ENCODE measurements at regions not wholly inside any gene's neighbourhood (a gene's known extent, or its start where the extent isn't known, plus 50 kb on each side); places are given as distances from the start of the nearest gene placed in this dataset.

DNA sequence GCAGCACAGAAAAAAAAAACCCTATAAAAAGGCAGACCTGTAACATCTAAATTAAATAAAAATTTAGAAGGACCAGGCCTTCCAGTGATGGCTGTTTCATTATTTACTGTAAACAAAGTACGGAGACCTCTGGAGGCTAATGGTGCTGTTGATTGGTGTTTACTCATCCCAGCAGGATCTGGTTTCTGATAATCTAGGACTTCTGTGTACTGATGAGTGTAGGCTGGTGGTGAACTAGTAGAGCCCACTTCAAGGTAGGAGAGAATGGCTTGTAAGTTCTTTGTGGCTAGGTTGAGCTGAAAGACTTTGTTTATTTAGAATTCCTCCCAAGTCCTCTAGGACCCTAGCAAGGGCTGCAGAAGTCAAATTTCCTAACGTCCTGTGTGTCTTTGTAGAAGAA is 398.1 kb upstream of the PITX2 start:
- no peaks in the 10 kb centered on the region for H3K4me1 ChIP-seq (ENCODE audit: control insufficient read depth in 2 of 3, insufficient read depth in 2 of 3, low read depth in 1 of 3, low read length in 3 of 3)
- no peaks in the 10 kb centered on the region for H3K9me3 ChIP-seq (ENCODE audit: control insufficient read depth in 2 of 3, insufficient read depth in 1 of 3, low read length in 3 of 3)
- TF ChIP-seq, protein P1, sequence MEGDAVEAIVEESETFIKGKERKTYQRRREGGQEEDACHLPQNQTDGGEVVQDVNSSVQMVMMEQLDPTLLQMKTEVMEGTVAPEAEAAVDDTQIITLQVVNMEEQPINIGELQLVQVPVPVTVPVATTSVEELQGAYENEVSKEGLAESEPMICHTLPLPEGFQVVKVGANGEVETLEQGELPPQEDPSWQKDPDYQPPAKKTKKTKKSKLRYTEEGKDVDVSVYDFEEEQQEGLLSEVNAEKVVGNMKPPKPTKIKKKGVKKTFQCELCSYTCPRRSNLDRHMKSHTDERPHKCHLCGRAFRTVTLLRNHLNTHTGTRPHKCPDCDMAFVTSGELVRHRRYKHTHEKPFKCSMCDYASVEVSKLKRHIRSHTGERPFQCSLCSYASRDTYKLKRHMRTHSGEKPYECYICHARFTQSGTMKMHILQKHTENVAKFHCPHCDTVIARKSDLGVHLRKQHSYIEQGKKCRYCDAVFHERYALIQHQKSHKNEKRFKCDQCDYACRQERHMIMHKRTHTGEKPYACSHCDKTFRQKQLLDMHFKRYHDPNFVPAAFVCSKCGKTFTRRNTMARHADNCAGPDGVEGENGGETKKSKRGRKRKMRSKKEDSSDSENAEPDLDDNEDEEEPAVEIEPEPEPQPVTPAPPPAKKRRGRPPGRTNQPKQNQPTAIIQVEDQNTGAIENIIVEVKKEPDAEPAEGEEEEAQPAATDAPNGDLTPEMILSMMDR (IDR thresholded peaks at IDR 0.05; ENCODE audit: borderline replicate concordance, extremely low read depth, insufficient read depth), result no peak
- intact Hi-C loops (cut with DNase I), result no loop called here
- H3K27me3 ChIP-seq (ENCODE audit: control insufficient read depth, insufficient read depth, low read length), result no peaks in the 10 kb centered on the region
- DNase-seq (no peak), FAIRE-seq (no peak)
- no peak overlapping the region for H3K9ac ChIP-seq (ENCODE audit: low read length in 3 of 3)
- H3K36me3 ChIP-seq (ENCODE audit: control insufficient read depth in 2 of 3, insufficient read depth in 3 of 3, low read length in 3 of 3), result no peaks in the 10 kb centered on the region
- no peak overlapping the region for H3K27ac ChIP-seq (ENCODE audit: low read depth in 2 of 2, low read length in 2 of 2)
- no peak overlapping the region for H3K4me3 ChIP-seq (ENCODE audit: low read length in 3 of 3)

DNA sequence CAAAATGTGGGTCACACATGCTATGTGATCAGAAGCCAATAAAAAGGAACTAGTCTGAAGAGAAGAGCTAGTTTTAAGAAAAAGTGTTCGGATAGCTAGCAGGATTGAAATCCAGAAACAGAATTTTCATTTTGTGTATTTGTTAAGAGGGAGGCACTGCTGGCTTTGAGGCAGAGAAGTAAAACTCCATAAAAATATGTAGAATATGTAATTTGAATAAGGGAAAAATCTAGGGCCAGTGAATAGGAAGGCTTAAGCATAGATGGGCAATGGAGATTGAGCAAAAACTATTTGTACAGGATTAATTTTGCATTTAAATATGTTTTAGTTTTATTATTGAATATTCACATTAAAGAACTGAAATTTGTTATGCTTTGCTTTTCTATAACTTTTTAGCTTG is 399.9 kb upstream of the PITX2 start:
- H3K4me1 ChIP-seq (ENCODE audit: control insufficient read depth in 2 of 3, insufficient read depth in 2 of 3, low read depth in 1 of 3, low read length in 3 of 3), result no peaks in the 10 kb centered on the region
- H3K4me3 ChIP-seq (ENCODE audit: low read length in 3 of 3), result no peak overlapping the region
- TF ChIP-seq, protein P1 (IDR thresholded peaks at IDR 0.05; ENCODE audit: borderline replicate concordance, extremely low read depth, insufficient read depth), result no peak
- no peak overlapping the region for H3K9ac ChIP-seq (ENCODE audit: low read length in 3 of 3)
- no peaks in the 10 kb centered on the region for H3K36me3 ChIP-seq (ENCODE audit: control insufficient read depth in 2 of 3, insufficient read depth in 3 of 3, low read length in 3 of 3)
- no peak overlapping the region for H3K27ac ChIP-seq (ENCODE audit: low read depth in 2 of 2, low read length in 2 of 2)
- FAIRE-seq (no peak), DNase-seq (no peak)
- no peaks in the 10 kb centered on the region for H3K27me3 ChIP-seq (ENCODE audit: control insufficient read depth, insufficient read depth, low read length)
- intact Hi-C loops (cut with DNase I), result no loop called here
- H3K9me3 ChIP-seq (ENCODE audit: control insufficient read depth in 2 of 3, insufficient read depth in 1 of 3, low read length in 3 of 3), result no peaks in the 10 kb centered on the region

GRCh38 chr4:111027526-111027925 is 404.6 kb upstream of the PITX2 start:
- intact Hi-C loops (cut with DNase I), result no loop called here
- TF ChIP-seq, protein P1 (IDR thresholded peaks at IDR 0.05; ENCODE audit: borderline replicate concordance, extremely low read depth, insufficient read depth), result no peak
- FAIRE-seq, result no peak

GRCh38 chr4:111028795-111029194 is 405.9 kb upstream of the PITX2 start:
- H3K9me3 ChIP-seq (ENCODE audit: control insufficient read depth in 2 of 3, insufficient read depth in 1 of 3, low read length in 3 of 3), result no peaks in the 10 kb centered on the region
- H3K36me3 ChIP-seq (ENCODE audit: control insufficient read depth in 2 of 3, insufficient read depth in 3 of 3, low read length in 3 of 3), result no peaks in the 10 kb centered on the region
- no peaks in the 10 kb centered on the region for H3K27me3 ChIP-seq (ENCODE audit: control insufficient read depth, insufficient read depth, low read length)
- no peak for FAIRE-seq
- intact Hi-C loops (cut with DNase I), result no loop called here
- TF ChIP-seq, protein P1 (IDR thresholded peaks at IDR 0.05; ENCODE audit: borderline replicate concordance, extremely low read depth, insufficient read depth), result no peak
- no peak overlapping the region for H3K4me3 ChIP-seq (ENCODE audit: low read length in 3 of 3)
- no peak overlapping the region for H3K9ac ChIP-seq (ENCODE audit: low read length in 3 of 3)
- no peak overlapping the region for H3K27ac ChIP-seq (ENCODE audit: low read depth in 2 of 2, low read length in 2 of 2)
- DNase-seq, result no peak
- H3K4me1 ChIP-seq (ENCODE audit: control insufficient read depth in 2 of 3, insufficient read depth in 2 of 3, low read depth in 1 of 3, low read length in 3 of 3), result no peaks in the 10 kb centered on the region

More at GRCh38 chr4:111027526-111027925, 404.6 kb upstream of the PITX2 start:
- Histone ChIP-seq H3K36me3 (ENCODE audit: control insufficient read depth in 2 of 3, insufficient read depth in 3 of 3, low read length in 3 of 3) (no peaks in the 10 kb centered on the region), H3K4me1 (ENCODE audit: control insufficient read depth in 2 of 3, insufficient read depth in 2 of 3, low read depth in 1 of 3, low read length in 3 of 3) (no peaks in the 10 kb centered on the region), H3K9me3 (ENCODE audit: control insufficient read depth in 2 of 3, insufficient read depth in 1 of 3, low read length in 3 of 3) (no peaks in the 10 kb centered on the region), H3K27me3 (ENCODE audit: control insufficient read depth, insufficient read depth, low read length) (no peaks in the 10 kb centered on the region), H3K27ac (ENCODE audit: low read depth in 2 of 2, low read length in 2 of 2) (no peak overlapping the region), H3K9ac (ENCODE audit: low read length in 3 of 3) (no peak overlapping the region), H3K4me3 (ENCODE audit: low read length in 3 of 3) (no peak overlapping the region)
- DNase-seq, result no peak
